ENCODE measurements at regions not wholly inside any gene's neighbourhood (a gene's known extent, or its start where the extent isn't known, plus 50 kb on each side); places are given as distances from the start of the nearest gene placed in this dataset.

- in situ Hi-C loops (cut with HindIII; ENCODE audit: low sequenced_read_pairs) = no loop called here
Measured at GRCh38 chr19:32223595-32224370, 121.6 kb upstream of the ZNF507 start.

- in situ Hi-C loops (cut with HindIII; ENCODE audit: low sequenced_read_pairs) = no loop called here
Measured at GRCh38 chr19:32224371-32225244, 120.8 kb upstream of the ZNF507 start.

- in situ Hi-C loops (cut with HindIII; ENCODE audit: low sequenced_read_pairs) = no loop called here
Measured at GRCh38 chr19:32227561-32228165, 117.7 kb upstream of the ZNF507 start.

DNA sequence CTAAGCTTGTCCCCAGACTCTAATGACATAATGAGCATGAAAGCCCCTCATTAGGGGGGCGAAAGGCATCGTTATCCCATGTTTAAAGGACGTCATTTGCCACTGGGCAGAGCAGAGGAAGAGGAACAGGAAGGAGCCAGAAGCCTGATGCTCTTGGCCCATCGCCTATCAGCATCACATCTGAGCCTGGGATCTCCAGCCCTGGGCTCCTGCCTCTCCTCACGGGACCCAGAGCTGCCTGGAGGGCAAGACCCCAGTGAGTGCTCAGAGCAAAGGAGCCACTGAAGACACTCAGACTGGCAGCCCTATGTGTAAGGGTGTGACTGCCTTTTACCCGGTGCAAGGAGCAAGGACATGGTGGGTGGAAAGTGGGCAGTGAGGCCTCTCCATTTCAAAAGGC, 115.0 kb upstream of the ZNF507 start:
- in situ Hi-C loops (cut with HindIII; ENCODE audit: low sequenced_read_pairs) = no loop called here

DNA sequence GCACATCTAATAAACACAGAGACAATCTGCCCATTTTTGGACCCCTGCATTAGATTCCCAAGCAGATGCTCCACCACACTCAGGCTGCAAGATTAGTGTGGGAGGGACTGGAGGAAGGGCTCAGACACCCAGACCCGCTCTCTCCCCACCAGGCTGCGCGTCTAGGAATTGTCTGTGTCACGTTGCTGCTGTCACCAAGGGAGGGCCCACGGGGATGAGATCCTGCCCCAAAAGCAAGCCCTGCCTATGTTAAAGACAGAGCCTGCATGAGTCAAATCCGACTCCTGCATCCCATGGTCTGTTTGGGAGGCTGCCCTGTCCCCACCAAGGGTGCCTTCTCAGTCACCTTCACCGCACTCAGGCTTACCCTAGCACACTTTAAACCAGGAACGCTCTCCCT, 114.4 kb upstream of the ZNF507 start:
- in situ Hi-C loops (cut with HindIII; ENCODE audit: low sequenced_read_pairs) = no loop called here

DNA sequence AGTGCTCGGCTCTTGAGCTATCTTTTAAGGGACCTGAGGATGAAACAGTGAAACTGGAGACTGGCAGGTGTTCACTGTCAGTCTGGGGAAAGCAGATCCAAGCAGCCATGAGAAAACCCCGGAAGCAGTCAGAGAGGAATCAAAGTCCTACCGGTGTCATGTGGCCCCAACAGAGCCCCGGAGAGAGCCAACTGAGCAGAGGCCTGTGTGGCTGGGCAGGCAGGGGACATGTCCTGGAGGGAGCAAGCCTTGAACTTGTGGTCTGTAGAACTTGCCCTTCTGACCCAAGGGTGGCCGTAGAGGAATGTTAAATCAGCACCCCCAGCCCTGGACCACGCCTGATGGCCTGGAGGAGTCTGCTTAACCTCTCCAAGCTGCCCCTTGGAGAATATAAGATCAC, 113.7 kb upstream of the ZNF507 start:
- in situ Hi-C loops (cut with HindIII; ENCODE audit: low sequenced_read_pairs) = no loop called here

DNA sequence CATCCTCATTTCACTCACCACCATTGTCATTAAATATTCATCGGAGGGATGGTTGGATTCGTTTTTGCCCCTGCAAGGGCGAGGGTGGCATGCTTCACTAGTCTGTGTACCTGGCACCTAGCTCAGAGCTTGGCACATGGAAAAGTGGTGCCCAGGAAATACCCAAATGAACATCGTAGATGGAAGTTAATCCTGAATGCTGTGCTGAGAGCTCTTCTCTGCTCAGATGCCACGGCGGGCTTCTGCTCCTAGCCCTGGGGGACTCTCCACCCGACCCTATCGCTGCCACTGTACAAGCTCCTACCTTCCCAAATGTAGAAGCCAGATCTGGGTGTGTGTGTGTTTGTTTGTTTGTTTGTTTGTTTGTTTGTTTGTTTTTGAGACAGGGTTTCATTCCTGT, 113.0 kb upstream of the ZNF507 start:
- in situ Hi-C loops (cut with HindIII; ENCODE audit: low sequenced_read_pairs) = no loop called here

DNA sequence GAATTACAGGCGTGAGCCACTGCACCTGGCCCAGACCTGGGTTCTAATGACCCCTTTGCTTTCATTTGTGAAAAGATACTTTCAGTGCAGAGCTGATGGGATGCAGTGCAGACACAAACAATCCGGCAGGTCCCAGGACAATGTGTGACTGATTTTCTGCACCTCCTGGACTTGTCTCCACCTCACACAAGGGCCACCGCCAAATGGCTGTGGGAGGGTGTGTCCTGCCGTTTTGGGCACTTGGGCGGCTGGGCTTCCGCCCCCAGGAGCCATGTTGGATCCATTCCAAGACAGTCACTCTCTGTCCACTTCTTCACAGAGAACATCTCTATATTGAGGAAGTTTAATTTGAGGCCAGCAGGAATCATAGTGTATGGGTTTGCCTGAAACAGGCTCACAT, 112.3 kb upstream of the ZNF507 start:
- in situ Hi-C loops (cut with HindIII; ENCODE audit: low sequenced_read_pairs) = no loop called here

- in situ Hi-C loops (cut with HindIII; ENCODE audit: low sequenced_read_pairs) = no loop called here
Measured at GRCh38 chr19:32233885-32234284, 111.5 kb upstream of the ZNF507 start.

GRCh38 chr19:32234663-32235217, 110.7 kb upstream of the ZNF507 start:
- in situ Hi-C loops (cut with HindIII; ENCODE audit: low sequenced_read_pairs) = no loop called here

GRCh38 chr19:32238076-32238475, 107.3 kb upstream of the ZNF507 start:
- in situ Hi-C loops (cut with HindIII; ENCODE audit: low sequenced_read_pairs) = no loop called here

DNA sequence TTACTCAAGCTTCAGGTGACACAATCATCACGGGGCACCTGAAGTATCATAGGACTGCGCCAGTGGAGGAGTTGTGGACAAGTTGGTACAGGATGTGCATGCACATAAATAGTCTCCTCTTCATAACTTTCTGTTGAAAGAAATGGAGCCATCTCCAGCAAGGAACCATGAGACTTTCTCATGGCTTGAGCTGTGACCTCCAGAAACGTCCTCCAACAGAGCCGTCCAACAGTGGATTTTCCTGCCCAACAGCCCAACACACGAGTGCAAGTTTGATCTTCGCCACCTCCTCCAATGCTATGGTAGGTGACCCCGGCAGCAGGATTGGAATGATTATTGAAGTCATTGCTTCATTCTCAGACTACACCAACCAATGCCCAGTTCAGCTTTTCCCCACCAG, 105.1 kb upstream of the ZNF507 start:
- in situ Hi-C loops (cut with HindIII; ENCODE audit: low sequenced_read_pairs) = no loop called here

DNA sequence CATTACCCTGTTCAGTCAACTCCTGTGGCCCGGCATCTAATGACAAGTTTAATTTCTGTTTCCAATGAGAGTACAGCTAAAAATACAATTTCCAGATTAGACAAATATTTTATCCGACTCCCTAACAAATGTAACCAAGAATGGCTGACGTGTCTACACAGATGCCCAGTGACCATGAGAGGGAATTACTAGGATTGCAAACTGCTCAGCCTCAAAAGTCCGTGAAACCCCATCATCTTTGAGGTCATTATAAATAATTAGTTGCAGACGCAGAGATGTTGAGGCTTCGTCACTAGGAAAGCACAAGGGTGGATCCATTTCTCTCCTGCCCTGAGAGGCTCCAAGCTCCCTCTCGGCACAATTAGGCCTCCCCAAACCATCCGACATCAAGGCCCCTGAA, 104.1 kb upstream of the ZNF507 start:
- in situ Hi-C loops (cut with HindIII; ENCODE audit: low sequenced_read_pairs) = no loop called here

DNA sequence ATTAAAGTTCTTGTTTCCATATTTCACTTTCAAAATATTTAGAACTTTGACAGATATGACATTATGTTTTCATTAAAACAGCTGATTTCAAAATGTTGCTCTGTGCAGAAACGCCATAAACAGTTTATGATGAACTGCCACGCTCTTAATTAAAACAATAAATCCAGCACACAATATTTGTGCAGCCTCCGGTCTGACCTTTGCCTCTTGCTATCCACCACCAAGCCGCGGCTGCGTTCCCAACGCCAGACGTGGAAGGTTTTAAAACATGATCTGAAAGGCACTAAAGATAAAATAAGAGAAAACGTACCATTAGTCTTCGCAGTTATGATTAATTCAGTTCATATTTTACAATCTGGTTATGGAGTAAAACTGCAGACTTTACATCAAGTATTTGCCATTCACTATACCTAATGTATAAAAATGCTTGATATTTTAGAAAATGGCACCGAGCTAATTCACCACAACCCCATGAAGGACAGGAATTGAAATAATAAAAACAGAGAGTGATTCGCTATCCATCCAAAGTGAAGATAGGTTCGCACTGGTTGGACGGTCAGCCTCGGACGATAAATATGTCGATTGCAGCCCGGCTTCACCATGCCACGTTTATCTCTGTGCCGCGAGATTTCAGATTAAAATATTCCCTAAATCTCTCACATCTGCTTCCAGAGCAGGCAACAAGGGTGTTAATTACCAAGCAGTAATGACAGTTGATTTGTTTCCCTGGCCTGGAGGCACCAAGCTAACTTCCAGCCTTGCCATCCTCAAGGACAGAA, 103.3 kb upstream of the ZNF507 start:
- in situ Hi-C loops (cut with HindIII; ENCODE audit: low sequenced_read_pairs) = no loop called here

GRCh38 chr19:32246006-32246405, 99.4 kb upstream of the ZNF507 start:
- in situ Hi-C loops (cut with HindIII; ENCODE audit: low sequenced_read_pairs) = no loop called here

- in situ Hi-C loops (cut with HindIII; ENCODE audit: low sequenced_read_pairs) = no loop called here
Measured at GRCh38 chr19:32251634-32252332, 93.6 kb upstream of the ZNF507 start.

- in situ Hi-C loops (cut with HindIII; ENCODE audit: low sequenced_read_pairs) = no loop called here
Measured at GRCh38 chr19:32252333-32252669, 93.1 kb upstream of the ZNF507 start.

DNA sequence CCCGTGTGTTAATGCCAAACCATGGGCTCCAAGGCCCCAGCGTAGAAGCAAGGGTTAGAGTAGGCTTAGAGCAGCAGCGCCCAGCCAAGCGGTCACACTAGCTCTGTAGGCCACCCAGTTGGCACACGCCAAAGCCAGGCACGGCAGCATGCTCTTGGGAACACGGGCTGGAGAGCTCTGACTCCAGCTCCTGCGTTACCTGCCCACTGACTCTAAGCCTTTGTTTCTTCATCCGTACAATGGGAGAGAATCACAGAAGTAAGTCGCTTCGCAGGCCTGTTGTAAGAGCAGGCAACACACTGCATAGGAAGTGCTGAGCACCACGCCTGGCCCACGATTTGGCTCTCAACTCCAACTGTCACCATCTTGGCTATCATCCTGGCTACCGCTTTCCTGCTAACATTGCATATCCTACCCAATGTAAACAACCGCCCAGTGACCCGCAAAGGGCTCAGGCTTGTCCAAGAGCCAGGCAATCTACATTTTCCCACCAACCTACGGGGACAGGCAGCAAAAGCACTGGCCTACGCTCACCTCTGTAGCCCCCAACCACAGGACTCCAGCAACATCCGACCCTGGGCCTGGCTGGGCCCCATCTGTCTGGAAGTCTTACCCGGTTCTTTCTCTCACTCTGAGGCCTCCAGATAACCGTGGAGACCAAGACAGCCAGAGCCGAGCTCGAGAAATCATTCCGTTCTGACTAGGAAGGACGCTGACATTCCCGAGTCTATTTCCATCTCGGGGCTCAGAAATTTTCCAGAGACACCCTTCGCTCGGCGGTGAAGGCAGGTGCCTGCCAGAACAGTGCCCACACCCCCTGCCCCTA, 91.5 kb upstream of the ZNF507 start:
- in situ Hi-C loops (cut with HindIII; ENCODE audit: low sequenced_read_pairs) = no loop called here

- in situ Hi-C loops (cut with HindIII; ENCODE audit: low sequenced_read_pairs) = no loop called here
Measured at GRCh38 chr19:32254509-32254890, 90.9 kb upstream of the ZNF507 start.

All from DLD1 (cell line).